GM21423 (cell line): ENCODE measurements at regions not wholly inside any gene's neighbourhood (a gene's known extent, or its start where the extent isn't known, plus 50 kb on each side); places are given as distances from the start of the nearest gene placed in this dataset.

Source experiments
- ATAC-seq: cut with Tn5 transposase; IDR thresholded peaks from one replicate; pipeline ENCODE4 v1.9.1; 2021; ENCODE audit warnings: mild to moderate bottlenecking, moderate library complexity; ENCODE audit not compliant: unreplicated experiment

- no peak for ATAC-seq
Observed at GRCh38 chr6:56347526-56347925, 100.1 kb upstream of the COL21A1 start.

GRCh38 chr6:56346958-56347357 lies 99.6 kb upstream of the COL21A1 start:
- ATAC-seq: no peak

- no peak for ATAC-seq
Observed at GRCh38 chr6:56345376-56345995, 98.1 kb upstream of the COL21A1 start.

- ATAC-seq: no peak
Observed at GRCh38 chr6:56343295-56343694, 95.9 kb upstream of the COL21A1 start.

- no peak for ATAC-seq
Observed at GRCh38 chr6:56339524-56339923, 92.1 kb upstream of the COL21A1 start.

GRCh38 chr6:56335726-56336125 lies 88.3 kb upstream of the COL21A1 start:
- no peak for ATAC-seq

GRCh38 chr6:56334937-56335336 lies 87.6 kb upstream of the COL21A1 start:
- no peak for ATAC-seq

GRCh38 chr6:56329271-56330050 lies 82.1 kb upstream of the COL21A1 start:
- no peak for ATAC-seq

GRCh38 chr6:56328728-56329090 lies 81.3 kb upstream of the COL21A1 start:
- ATAC-seq: no peak

GRCh38 chr6:56327946-56328727 lies 80.8 kb upstream of the COL21A1 start:
- no peak for ATAC-seq

GRCh38 chr6:56324396-56324795 lies 77.0 kb upstream of the COL21A1 start:
- ATAC-seq: no peak

GRCh38 chr6:56318851-56319250 lies 71.5 kb upstream of the COL21A1 start:
- no peak for ATAC-seq

- ATAC-seq: no peak
Observed at GRCh38 chr6:56314683-56315523, 67.5 kb upstream of the COL21A1 start.

GRCh38 chr6:56311533-56312448 lies 64.4 kb upstream of the COL21A1 start:
- ATAC-seq: no peak

GRCh38 chr6:56311061-56311460 lies 63.7 kb upstream of the COL21A1 start:
- ATAC-seq: no peak

GRCh38 chr6:56310241-56310640 lies 62.9 kb upstream of the COL21A1 start:
- no peak for ATAC-seq

- ATAC-seq: no peak
Observed at GRCh38 chr6:56299916-56300315, 52.5 kb upstream of the COL21A1 start.

- ATAC-seq: no peak
Observed at GRCh38 chr6:56297022-56297989, 49.9 kb upstream of the COL21A1 start.
